Stimulated activated CD8-positive, alpha-beta memory T cell treated with anti-CD3 and anti-CD28 coated beads, Interleukin-7, amount 100 ng/mL, for 48 hours (primary cell): ENCODE measurements at regions not wholly inside any gene's neighbourhood (a gene's known extent, or its start where the extent isn't known, plus 50 kb on each side); places are given as distances from the start of the nearest gene placed in this dataset.
"Not testable (repeated sequence)": the region's sequence is repeated elsewhere in the genome, so short reads cannot be mapped to it uniquely, and the experiment has no call there.

Source experiments
- DNase-seq, 2 donors: peaks; one replicate each; pipeline ENCODE4 v3.0.0-alpha.2; 2020; ENCODE audit warnings: low read depth in 1 of 2; ENCODE audit errors: extremely low read depth in 1 of 2

DNA sequence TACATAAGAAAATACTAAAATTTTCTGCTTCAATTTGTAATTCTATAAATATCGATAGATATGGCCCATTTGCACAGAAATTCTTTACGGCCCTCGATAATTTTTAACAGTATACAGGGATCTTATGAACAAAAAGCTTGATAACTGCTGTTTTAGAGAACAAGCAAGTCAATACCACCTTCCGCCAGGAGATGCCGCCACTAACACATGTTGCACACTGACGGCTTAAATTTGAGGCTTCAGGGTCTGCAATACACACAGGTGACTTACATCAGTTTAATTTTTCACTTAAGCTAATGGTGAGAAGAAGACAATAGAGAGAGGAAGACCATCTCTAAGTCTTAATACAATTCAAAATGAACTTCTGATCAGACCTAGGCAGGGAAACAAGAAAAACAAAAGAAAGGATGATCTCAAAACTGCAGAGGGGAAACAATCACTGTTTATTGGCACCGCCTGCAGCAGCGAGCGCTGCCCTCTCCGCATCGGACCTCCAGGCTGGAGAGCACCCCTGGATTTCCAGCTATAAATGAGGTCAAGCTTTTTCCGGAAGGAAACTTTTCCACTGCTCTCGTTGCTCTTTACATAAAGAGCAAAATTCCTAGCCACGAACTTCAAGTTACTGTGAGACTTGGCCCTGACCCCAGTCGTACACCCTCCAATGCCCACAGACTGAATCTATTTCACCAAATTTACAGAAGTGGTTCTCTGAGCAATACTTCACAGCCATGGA, 53.9 kb downstream of the OTOR start:
- DNase-seq: peak in 1 of 2 donors; percentile 38

GRCh38 chr20:16802652-16802935, 54.4 kb downstream of the OTOR start:
- no peak for DNase-seq

DNA sequence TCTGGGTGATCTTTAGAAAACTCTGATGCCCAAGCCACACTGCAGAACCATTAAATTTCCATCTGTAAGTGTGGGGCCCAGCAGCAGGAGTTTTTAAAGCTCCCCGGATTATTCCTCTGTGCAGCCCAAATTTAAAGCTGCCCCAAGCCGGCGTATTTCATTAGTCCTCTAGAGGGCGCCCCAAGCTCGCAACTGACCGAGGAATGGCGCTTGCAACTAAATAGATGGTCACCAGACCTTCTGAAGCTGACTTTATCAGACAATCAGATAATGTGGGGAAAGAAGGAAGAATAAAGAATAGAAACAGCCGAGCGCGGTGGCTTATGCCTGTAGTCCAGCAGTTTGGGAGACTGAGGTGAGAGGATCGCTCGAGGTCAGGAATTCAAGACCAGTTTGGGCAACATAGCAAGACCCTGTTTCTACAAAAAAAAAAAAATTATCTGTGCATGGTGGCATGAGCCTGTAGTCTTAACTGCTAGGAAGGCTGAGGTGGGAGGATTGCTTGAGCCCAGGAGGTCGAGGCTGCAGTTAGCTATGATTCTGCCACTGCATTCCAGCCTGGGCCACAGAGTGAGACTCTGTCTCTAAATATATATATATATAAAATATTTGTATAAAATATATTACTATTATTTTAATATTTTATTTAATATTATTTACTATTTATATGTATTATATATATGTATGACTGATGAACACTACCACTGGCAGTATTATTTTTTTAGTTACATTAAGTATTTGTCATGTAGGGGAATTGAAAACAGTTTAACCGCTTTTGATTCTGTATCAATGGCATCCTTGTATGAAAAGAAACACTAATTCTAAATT, 56.0 kb downstream of the OTOR start:
- DNase-seq: no peak

GRCh38 chr20:16804793-16805187, 56.6 kb downstream of the OTOR start:
- no peak for DNase-seq

- no peak for DNase-seq
These were observed 57.9 kb downstream of the OTOR start for GRCh38 chr20:16806061-16806460.

DNA sequence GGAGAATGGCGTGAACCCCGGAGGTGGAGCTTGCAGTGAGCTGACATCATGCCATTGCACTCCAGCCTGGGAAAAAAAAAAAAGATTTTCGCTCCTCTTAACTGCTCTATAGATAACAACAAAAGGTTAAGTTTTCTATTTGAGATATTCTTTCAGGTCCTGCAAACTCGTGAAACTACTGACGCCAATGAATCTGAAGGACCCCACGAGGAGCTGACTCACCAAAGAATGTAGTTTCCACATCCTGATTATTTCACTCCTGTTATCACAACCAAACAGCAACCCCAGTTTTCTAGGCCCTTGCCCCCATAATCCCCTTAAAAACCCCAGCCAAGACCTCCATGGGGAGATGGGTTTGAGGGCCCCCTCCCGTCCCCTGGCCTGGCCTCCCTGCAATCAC, 58.7 kb downstream of the OTOR start:
- DNase-seq: no peak

GRCh38 chr20:16808796-16809195, 60.6 kb downstream of the OTOR start:
- no peak for DNase-seq

DNA sequence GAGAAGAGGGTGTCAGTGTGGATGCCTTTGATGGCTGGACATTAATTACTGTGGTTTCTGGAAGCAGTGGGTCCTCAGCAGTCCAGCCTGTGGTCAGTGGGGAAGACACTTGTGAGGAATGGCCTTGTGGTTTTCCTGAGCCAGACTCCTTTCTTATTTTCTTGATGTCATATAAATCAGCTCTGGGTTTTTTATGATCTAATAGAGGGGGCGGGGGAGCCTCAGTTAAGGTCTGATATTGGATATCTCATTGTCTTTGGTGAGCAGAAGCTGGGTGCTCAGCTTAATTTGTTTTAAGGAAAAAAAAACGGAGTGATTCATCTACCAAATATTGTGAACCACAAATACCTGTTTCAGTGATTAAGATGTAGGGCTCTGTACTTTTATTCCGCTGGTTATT, 62.1 kb downstream of the OTOR start:
- no peak for DNase-seq

DNA sequence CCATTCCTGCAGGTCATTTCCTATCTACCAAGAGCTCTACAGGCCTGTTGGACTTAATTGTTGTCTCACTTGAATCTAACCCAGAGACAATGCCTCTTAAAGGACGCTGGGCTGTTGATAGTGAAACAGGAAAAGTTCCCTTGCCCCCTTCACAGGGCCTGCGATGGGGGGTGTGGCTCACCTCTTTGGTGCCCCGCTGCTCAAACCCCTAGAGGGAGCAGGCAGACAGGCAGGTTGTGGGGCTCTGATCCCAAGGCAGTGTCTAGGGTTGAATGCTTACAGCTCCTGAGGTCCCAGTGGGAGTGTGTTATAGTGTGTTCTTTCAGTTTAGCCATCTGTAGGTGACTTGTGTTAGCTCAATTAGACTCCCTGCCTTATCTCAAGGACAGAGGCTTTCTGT, 68.0 kb downstream of the OTOR start:
- DNase-seq: no peak

GRCh38 chr20:16819483-16819882, 71.3 kb downstream of the OTOR start:
- DNase-seq: no peak

DNA sequence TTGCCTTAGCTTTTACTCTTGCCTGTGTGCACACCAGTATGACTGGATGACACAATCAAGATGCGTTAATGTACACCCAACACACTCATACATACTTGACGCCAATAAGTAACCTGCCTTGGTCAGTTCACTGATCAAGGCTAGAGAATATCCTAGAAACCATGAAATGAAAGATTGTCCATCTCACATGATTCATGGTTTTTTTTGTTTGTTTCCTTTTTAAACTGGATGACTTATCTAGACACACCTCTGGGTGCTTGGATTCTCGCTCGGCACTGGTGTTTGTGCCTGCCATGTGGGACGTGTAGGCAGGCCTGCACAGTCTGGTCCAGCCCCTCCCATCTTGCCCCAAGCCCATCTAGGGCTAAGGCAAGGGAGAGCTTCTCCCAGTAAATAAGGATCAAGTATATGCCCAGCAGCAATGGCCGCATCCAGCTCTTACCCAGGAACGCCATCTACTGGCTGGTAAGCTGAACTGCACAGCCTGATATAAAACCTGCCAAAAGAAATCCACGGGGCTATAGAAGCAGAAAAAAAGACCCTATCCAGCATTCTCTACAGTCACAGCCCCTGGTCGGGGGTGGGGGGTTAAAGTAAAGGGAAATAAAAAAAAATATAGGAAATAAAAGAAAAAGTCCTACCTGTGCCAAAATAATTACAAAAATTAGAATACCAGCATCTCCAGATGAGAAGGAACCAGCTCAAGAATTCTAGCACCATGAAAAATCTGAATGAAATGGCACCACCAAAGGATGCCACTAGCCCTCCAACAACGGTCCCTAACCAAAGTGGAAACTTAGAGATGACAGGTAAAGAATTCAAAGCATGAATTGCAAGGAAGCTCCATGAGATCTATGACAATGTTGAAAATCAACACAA, 73.3 kb downstream of the OTOR start:
- DNase-seq: no peak

DNA sequence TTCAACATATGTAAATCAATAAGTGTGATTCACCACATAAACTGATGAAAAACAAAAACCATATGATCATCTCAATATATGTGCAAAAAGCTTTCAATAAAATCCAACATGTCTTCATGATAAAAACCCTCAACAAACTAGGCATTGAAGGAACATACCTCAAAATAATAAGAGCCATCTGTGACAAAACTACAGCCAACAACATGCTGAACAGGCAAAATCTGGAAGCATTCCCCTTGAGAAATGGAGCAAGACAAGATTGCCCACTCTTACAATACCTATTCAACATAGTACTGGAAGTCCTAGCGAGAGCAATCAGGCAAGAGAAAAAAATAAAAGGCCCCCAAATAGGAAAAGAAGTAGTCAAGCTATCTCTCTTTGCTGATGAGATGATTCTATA, 76.5 kb downstream of the OTOR start:
- DNase-seq: no peak

- no peak for DNase-seq
These were observed 80.6 kb downstream of the OTOR start for GRCh38 chr20:16828666-16829305.

DNA sequence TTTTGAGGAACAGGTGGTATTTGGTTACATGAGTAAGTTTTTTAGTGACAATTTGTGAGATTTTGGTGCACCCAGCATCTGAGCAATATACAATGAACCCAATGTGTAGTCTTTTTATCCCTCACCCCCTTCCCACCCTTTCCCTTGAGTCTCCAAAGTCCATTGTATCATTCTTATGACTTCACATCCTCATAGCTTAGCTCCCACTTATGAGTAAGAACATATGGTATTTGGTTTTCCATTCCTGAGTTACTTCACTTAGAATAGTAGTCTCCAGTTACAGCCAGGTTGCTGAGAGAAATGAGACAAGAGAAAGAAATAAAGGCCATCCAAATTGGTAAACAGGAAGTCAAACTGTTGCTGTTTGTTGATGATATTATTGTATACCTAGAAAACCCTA, 87.5 kb downstream of the OTOR start:
- not testable (repeated sequence) for DNase-seq

DNA sequence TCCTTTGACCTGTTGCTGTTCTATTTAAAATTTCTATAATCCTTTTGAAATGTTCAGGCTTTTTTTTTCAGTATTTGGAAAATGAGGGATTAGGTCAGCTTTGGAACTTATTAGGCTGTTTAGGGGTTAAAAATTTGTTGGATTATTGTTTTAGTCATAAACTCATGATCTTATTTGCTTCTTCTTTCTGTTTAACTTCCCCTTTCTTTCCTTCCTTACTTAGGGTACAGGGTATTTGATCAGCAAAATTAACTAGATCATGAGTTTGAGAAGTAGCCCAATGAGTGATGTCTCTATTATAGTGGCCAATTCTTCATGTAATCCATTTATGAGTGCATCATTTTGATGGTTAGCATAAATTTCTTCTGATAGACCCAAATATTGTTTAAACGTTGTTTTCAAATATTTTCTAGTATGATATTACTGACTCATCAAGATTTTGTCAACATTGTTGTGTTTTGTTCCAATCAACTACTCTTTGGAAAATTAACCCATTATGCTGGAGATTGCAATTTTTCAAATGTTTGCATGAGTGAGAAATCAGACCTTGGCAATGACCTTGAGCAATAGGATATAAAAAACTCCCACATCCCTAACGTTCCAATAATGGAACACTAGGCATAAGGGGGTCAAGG, 94.4 kb downstream of the OTOR start:
- no peak for DNase-seq

GRCh38 chr20:16844406-16844805, 96.2 kb downstream of the OTOR start:
- no peak for DNase-seq

GRCh38 chr20:16846006-16846405, 97.8 kb downstream of the OTOR start:
- DNase-seq: no peak

GRCh38 chr20:16848061-16848460, 99.9 kb downstream of the OTOR start:
- DNase-seq: no peak

GRCh38 chr20:16848526-16848925, 100.4 kb downstream of the OTOR start:
- DNase-seq: no peak

- DNase-seq: no peak
These were observed 112.8 kb downstream of the OTOR start for GRCh38 chr20:16860914-16861313.

GRCh38 chr20:16861708-16862107, 113.5 kb downstream of the OTOR start:
- DNase-seq: no peak
